ENCODE measurements at regions not wholly inside any gene's neighbourhood (a gene's known extent, or its start where the extent isn't known, plus 50 kb on each side); places are given as distances from the start of the nearest gene placed in this dataset.

- TF ChIP-seq GATA3 (IDR thresholded peaks at IDR 0.05; ENCODE audit: low read depth, low read length) (no peak), GATA2 (IDR thresholded peaks at IDR 0.05; ENCODE audit: low read depth, low read length) (no peak)
Measured at GRCh38 chr4:1515763-1516162, 109.5 kb upstream of the NKX1-1 start.

Measured in SH-SY5Y (cell line).